Osteoblast (primary cell): ENCODE measurements at regions not wholly inside any gene's neighbourhood (a gene's known extent, or its start where the extent isn't known, plus 50 kb on each side); places are given as distances from the start of the nearest gene placed in this dataset.

Source experiments
- DNase-seq: peaks from one replicate; pipeline ENCODE4 v3.0.0; 2011; ENCODE audit warnings: low spot score, mixed read lengths; ENCODE audit not compliant: insufficient read length; ENCODE audit errors: missing footprints
- H2AFZ ChIP-seq: 2 replicates; pipeline ENCODE4 v1.6.0; 2011; ENCODE audit warnings: mild to moderate bottlenecking, low read length
- H3K27ac ChIP-seq: 2 replicates; pipeline ENCODE4 v1.5.1; 2011; ENCODE audit warnings: mild to moderate bottlenecking, low read depth, low read length, moderate library complexity
- H3K27me3 ChIP-seq: 2 replicates; pipeline ENCODE4 v1.6.0; 2012; ENCODE audit warnings: mild to moderate bottlenecking, control low read depth, inconsistent platforms, low read length, moderate library complexity; ENCODE audit not compliant: insufficient read depth
- H3K36me3 ChIP-seq: 2 replicates; pipeline ENCODE4 v1.5.1; 2011; ENCODE audit warnings: mild to moderate bottlenecking, low read length, control low read depth, moderate library complexity; ENCODE audit not compliant: insufficient read depth
- H3K4me1 ChIP-seq: 2 replicates; pipeline ENCODE4 v1.5.1; 2011; ENCODE audit warnings: mild to moderate bottlenecking, low read length, control low read depth, moderate library complexity; ENCODE audit not compliant: insufficient read depth
- H3K4me2 ChIP-seq: 2 replicates; pipeline ENCODE4 v1.6.0; 2011; ENCODE audit warnings: mild to moderate bottlenecking, low read length; ENCODE audit not compliant: insufficient read depth
- H3K4me3 ChIP-seq: fragments of 200-600 bp; sonication (generic); 3 replicates; pipeline ENCODE4 v1.5.1; 2012; ENCODE audit warnings: mild to moderate bottlenecking, low read length, inconsistent platforms; ENCODE audit not compliant: insufficient read depth
- H3K79me2 ChIP-seq: 2 replicates; pipeline ENCODE4 v1.6.0; 2012; ENCODE audit warnings: mild to moderate bottlenecking, low read length, control low read depth, inconsistent platforms; ENCODE audit not compliant: insufficient read depth
- H3K9me3 ChIP-seq: 2 replicates; pipeline ENCODE4 v1.5.1; 2011; ENCODE audit warnings: low read depth, low read length, control low read depth
- H4K20me1 ChIP-seq: 2 replicates; pipeline ENCODE4 v1.6.0; 2012; ENCODE audit warnings: mild to moderate bottlenecking, low read length, control low read depth; ENCODE audit not compliant: insufficient read depth
- TF ChIP-seq, protein P1 (sequence below): IDR thresholded peaks from 2 replicates; pipeline ENCODE4 v1.5.1; 2011; ENCODE audit warnings: mild to moderate bottlenecking, low read depth, low read length, moderate library complexity; ENCODE audit errors: extremely low read depth

DNA sequence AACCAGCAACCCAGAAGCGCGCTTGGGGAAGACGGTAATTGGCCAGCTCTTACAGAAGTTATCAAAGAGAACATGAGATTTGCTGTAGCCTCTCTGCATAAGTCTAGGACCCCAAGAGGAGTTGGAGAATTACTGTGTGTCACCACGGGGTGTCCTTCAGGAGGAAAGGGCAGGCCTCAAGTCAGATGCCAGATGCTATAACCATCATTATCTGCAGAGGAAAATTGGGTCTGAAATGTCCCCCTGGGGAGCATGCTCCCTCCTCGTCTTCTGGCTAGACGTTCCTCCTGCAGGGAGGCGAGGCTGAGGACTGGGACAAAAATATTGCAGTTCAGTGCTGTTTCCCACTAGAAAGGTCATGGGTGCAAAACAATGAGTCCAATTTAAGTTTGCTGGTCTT, 380.5 kb upstream of the CFAP20DC start:
- Histone ChIP-seq H3K4me1 (peaks cover 34% of the 10 kb centered on the region), H4K20me1 (no peaks in the 10 kb centered on the region), H3K4me3 (no peak overlapping the region), H3K27ac (no peak overlapping the region), H3K36me3 (no peaks in the 10 kb centered on the region), H3K4me2 (no peak overlapping the region), H2AFZ (no peak overlapping the region), H3K79me2 (no peaks in the 10 kb centered on the region), H3K27me3 (no peaks in the 10 kb centered on the region), H3K9me3 (no peaks in the 10 kb centered on the region)
- TF ChIP-seq, protein P1, sequence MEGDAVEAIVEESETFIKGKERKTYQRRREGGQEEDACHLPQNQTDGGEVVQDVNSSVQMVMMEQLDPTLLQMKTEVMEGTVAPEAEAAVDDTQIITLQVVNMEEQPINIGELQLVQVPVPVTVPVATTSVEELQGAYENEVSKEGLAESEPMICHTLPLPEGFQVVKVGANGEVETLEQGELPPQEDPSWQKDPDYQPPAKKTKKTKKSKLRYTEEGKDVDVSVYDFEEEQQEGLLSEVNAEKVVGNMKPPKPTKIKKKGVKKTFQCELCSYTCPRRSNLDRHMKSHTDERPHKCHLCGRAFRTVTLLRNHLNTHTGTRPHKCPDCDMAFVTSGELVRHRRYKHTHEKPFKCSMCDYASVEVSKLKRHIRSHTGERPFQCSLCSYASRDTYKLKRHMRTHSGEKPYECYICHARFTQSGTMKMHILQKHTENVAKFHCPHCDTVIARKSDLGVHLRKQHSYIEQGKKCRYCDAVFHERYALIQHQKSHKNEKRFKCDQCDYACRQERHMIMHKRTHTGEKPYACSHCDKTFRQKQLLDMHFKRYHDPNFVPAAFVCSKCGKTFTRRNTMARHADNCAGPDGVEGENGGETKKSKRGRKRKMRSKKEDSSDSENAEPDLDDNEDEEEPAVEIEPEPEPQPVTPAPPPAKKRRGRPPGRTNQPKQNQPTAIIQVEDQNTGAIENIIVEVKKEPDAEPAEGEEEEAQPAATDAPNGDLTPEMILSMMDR = no peak
- DNase-seq = no peak

DNA sequence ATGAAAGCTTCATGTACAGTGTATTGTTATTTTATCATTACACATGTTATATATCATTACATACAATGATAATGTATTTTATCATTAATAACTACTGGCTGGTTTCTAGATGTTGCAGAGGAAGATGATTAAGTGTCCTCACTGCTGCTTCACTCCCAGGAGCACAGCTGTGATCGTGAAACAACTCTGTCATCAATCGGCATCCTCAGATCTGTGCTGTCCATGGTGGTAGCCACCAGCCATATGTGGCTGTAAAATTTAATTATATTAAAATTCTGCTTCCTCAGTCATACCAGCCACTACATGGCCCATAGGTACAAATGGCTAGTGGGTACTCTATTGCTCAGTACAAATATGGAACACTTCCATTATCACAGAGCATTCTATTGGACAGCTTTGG, 379.4 kb upstream of the CFAP20DC start:
- Histone ChIP-seq H3K4me3 (no peak overlapping the region), H4K20me1 (no peaks in the 10 kb centered on the region), H2AFZ (no peak overlapping the region), H3K27me3 (no peaks in the 10 kb centered on the region), H3K4me1 (peaks cover 46% of the 10 kb centered on the region), H3K27ac (no peak overlapping the region), H3K36me3 (no peaks in the 10 kb centered on the region), H3K79me2 (no peaks in the 10 kb centered on the region), H3K4me2 (no peak overlapping the region), H3K9me3 (no peaks in the 10 kb centered on the region)
- TF ChIP-seq, protein P1 = no peak
- peak; percentile 26 for DNase-seq

GRCh38 chr3:59426821-59427565, 377.2 kb upstream of the CFAP20DC start:
- no peaks in the 10 kb centered on the region for H3K36me3 ChIP-seq
- DNase-seq = peak; percentile 78
- peak overlapping the region; percentile 47 for H3K4me2 ChIP-seq
- no peaks in the 10 kb centered on the region for H4K20me1 ChIP-seq
- no peaks in the 10 kb centered on the region for H3K27me3 ChIP-seq
- TF ChIP-seq, protein P1 = no peak
- no peak overlapping the region for H3K4me3 ChIP-seq
- H3K27ac ChIP-seq = peak overlapping the region; percentile 98
- H3K79me2 ChIP-seq = no peaks in the 10 kb centered on the region
- H2AFZ ChIP-seq = no peak overlapping the region
- no peaks in the 10 kb centered on the region for H3K9me3 ChIP-seq
- H3K4me1 ChIP-seq = peaks cover 43% of the 10 kb centered on the region

DNA sequence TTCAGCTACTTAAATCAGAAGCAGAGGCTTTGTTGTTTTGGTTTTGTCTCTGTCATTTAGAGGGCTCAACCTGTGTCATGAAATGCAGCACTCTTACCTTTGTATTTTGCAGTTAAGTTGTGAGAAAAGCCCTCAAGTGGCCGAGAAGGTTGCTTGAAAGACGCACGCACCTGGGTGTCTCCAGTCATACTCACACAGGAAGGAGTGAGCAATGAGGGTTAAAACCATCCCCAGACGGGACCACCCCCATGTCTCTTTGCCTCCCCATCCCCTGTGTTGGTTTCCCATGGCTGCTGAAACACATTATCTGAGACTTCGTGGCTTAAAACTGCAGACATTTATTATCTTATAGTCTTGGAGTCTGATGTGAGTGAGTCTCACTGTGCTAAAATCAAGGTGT, 376.1 kb upstream of the CFAP20DC start:
- peak overlapping the region; percentile 98 for H3K27ac ChIP-seq
- H4K20me1 ChIP-seq = no peaks in the 10 kb centered on the region
- H3K27me3 ChIP-seq = no peaks in the 10 kb centered on the region
- TF ChIP-seq, protein P1 = no peak
- H3K4me3 ChIP-seq = no peak overlapping the region
- no peaks in the 10 kb centered on the region for H3K9me3 ChIP-seq
- no peak overlapping the region for H2AFZ ChIP-seq
- H3K4me2 ChIP-seq = peak overlapping the region; percentile 66
- no peaks in the 10 kb centered on the region for H3K79me2 ChIP-seq
- no peaks in the 10 kb centered on the region for H3K36me3 ChIP-seq
- H3K4me1 ChIP-seq = peaks cover 43% of the 10 kb centered on the region
- no peak for DNase-seq
